Cardiac septum (tissue), 1 donor: ENCODE measurements at regions not wholly inside any gene's neighbourhood (a gene's known extent, or its start where the extent isn't known, plus 50 kb on each side); places are given as distances from the start of the nearest gene placed in this dataset.

Experiments used
- DNase-seq: peaks from one replicate; pipeline ENCODE4 v3.0.0-alpha.2; 2020; ENCODE audit warnings: low spot score
- intact Hi-C: fragments of 100-400 bp; cut with DNase I; formaldehyde crosslinking; loops from one replicate; pipeline ENCODE4 v1.14.0; 2022
- donor health status: DM: no; HTN: no; CAD: no.

GRCh38 chr20:12679447-12679846 lies 329.3 kb upstream of the SPTLC3 start:
- DNase-seq = no peak
- intact Hi-C loops = no loop called here

GRCh38 chr20:12682613-12683012 lies 326.2 kb upstream of the SPTLC3 start:
- DNase-seq = no peak
- intact Hi-C loops = no loop called here

DNA sequence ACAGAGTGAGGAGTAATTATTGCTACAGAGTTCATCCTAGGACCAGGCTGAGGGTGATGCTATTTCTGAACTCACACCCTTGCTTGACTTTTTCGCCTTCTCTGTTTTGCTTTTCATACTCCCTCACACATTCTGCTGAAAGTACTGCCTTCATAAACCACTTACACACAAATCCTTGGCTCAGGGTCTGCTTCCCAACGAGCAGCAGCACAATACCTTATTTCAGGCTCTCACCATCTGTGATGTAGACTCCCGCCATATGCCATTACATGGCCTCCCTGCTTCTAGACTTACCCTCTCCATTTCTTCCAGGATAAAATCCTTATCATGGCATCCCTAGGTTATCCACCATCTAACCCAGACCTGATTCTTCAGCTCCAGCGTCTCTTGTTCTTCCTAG lies 321.3 kb upstream of the SPTLC3 start:
- no peak for DNase-seq
- intact Hi-C loops = no loop called here

DNA sequence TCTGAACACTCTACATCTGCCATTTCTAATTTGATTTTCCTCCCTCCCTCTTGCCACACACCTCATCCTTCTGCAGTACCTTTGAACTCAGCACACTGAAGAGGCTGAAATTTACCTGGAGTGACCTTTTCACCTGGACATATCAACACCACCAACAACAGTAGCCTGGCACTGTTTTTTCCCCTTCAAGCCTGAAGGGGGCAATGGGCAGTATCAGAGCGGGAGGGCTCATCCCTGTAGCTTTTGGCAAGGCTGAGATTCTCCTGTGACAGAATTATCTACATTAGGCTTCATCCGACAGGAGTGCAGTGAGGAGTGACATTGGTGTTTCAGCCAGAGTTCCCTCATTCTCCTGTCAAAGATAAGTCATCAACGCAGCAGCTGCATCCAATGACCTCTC lies 312.8 kb upstream of the SPTLC3 start:
- intact Hi-C loops = no loop called here
- DNase-seq = no peak

DNA sequence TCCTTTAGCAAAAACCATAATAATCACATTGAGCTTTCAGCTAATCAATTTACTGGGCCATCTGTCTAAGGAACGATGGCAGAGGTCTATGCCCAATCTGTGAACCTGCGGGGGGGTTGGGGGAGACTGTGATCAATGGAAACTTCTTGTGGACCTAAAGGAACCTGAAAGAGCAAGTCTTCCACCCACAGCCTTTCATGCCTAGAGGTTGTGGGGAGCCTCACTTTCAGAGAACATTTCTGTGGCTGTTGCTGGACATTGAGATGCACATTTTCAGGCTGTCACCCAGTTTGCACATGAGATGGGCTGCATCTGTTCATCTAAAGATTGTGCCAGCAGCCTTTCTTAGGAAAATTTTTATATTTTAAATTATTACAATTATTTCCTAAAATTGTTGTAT lies 310.0 kb upstream of the SPTLC3 start:
- intact Hi-C loops = no loop called here
- DNase-seq = no peak

DNA sequence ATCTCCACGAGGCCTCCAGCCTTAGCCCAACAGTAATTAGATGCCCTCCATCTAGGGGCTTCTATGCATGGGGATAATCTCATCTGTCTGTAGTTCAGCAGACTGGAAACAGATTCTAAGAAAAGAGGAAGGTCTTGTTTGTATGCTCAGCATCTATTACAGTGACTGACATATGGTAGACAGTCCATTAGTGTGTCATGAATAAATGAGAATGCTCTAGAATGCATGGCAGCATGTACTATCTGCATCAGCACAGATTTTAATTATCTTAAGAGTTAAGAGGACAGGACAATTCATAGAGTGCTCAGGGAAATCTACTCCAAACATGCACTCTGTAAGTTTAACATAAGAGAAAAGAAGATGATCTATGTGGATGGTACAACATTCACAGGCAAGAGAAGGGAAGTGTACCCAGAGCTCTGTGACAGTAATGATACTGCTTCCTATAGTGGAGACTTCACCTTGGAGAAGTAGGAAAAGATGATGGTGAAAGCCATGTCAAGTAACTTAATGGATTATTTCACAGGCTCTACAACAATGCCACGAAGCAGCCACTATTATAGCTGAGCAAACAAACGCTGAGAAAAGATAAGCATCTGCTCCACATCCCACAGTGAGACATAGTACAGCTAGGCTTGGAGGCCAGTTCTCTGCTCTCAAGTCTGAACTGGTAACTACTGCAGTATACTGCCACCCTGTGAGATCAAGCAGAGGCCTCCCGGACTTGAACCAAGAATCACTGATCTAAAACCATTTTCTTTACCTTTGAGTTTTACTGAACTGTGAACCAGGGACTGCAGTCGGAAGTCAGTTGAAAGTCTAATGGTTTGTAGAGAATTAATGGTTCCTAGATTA lies 309.2 kb upstream of the SPTLC3 start:
- no peak for DNase-seq
- intact Hi-C loops = no loop called here

GRCh38 chr20:12700701-12701100 lies 308.1 kb upstream of the SPTLC3 start:
- no peak for DNase-seq
- intact Hi-C loops = no loop called here

- DNase-seq = no peak
- intact Hi-C loops = no loop called here
Observed at GRCh38 chr20:12702312-12702711, 306.5 kb upstream of the SPTLC3 start.

DNA sequence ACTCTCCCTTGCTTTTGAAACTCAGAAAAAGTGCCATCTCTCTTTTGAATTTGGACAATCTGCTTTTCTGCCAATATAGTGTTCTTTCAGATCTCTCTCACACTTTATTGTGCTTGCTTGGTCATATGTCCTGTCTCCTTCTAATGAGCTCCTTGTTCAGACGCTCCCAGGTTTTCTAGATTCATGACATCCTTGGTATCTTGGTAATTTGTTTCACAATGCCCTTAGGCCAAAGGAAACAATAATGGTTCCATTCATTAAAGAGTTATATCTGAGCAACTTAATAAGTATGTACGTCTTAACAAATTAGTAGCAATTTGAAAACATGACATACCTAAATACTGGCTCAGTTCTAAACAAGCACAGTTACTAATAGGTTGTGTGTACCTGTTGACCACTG lies 293.4 kb upstream of the SPTLC3 start:
- no peak for DNase-seq
- intact Hi-C loops = no loop called here

DNA sequence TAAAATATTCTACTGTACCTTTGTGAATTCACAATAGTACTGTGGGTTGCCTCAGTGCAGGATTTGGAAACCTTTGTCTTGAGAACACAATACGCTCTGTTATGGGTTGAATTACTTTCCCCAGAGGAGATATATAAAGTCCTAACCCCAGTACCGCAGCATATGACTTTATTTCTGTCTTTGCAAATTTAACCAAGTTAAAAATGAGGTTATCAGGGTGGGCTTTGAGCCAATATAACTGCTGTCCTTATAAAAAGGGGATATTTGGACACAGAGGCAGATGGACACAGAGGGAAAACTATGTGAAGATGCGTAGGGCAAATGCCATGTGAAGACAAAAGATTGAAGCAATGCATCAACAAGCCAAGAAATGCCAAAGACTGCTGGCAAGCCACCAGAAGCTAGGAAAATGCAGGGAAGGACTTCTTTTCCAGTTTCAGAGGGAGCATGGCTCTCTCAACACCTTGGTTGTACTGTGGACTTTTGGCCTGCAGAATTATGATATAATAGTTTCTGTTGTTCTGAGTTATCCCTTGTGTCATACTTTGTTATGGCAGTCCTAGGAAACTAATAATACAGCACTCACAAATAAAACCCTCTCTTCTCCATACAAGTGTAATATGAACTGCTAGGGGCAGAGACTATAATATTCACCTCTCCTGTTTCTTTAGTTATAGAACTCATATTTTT lies 292.6 kb upstream of the SPTLC3 start:
- intact Hi-C loops = no loop called here
- DNase-seq = no peak

- intact Hi-C loops = no loop called here
- DNase-seq = no peak
Observed at GRCh38 chr20:12717061-12717460, 291.7 kb upstream of the SPTLC3 start.

DNA sequence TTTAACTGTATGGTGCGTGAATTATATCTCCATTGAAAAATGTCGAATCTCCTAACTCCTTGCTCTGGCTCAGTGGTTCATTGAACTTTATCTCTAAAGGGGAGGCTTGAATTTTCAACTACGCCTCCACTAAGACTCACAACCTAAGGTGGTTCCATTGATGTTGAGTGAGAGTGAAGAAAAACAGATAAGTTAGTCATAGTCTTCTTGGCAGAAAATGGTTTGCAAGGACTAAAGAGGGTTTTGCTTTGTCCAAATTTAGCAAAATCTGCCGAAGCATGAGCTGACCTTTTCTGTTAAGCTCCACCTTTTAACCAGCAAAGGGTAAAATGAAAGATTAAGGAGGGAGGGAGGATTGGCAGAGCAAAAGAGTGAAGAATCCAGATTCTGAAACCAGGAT lies 290.2 kb upstream of the SPTLC3 start:
- no peak for DNase-seq
- intact Hi-C loops = no loop called here

DNA sequence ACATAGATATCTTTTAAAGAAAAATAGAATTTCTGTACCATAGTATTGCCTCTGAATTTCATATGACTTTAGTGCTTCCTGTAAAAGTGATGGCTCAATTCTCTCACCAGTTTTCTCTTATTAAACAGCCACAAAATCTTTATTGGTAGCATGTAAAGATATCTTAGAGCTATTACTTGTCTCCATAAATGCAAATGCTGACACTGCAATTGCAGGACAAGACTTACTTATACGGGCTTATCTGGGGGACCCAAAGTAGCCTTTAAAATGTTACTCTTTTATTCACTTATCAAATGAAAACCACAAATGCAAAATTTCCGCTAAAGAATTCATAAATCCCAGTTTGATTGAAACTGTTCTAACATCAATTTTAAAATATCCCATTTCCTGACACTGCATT lies 287.1 kb upstream of the SPTLC3 start:
- DNase-seq = no peak

GRCh38 chr20:12722091-12722490 lies 286.7 kb upstream of the SPTLC3 start:
- intact Hi-C loops = no loop called here
- DNase-seq = no peak

More for the DNA sequence above, 287.1 kb upstream of the SPTLC3 start:
- intact Hi-C loops = no loop called here

- intact Hi-C loops = no loop called here
Observed at GRCh38 chr20:12723811-12724210, 285.0 kb upstream of the SPTLC3 start.

GRCh38 chr20:12728782-12729181 lies 280.0 kb upstream of the SPTLC3 start:
- no peak for DNase-seq
- intact Hi-C loops = no loop called here

More at GRCh38 chr20:12723811-12724210, 285.0 kb upstream of the SPTLC3 start:
- no peak for DNase-seq

DNA sequence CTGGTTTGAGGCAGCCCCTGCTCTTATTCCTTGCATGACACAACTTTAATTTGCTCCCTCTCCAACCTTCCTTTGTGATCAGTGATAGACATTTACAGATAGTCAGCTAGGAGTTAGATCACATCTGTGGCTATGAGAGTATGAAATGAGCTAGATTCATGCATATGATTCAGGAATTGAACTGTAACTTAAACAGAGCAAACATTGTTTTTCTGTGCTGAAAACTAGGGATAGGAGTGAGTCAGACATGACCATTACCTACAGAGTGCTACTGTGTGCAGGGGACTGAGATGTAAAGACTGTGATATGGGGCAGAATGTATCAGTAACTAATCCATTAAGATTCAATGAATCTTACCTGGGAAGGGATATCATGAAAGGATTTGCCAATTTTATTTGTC lies 279.4 kb upstream of the SPTLC3 start:
- intact Hi-C loops = no loop called here
- no peak for DNase-seq

- DNase-seq = no peak
- intact Hi-C loops = no loop called here
Observed at GRCh38 chr20:12733811-12734210, 275.0 kb upstream of the SPTLC3 start.

GRCh38 chr20:12737497-12737896 lies 271.3 kb upstream of the SPTLC3 start:
- intact Hi-C loops = no loop called here
- DNase-seq = no peak

DNA sequence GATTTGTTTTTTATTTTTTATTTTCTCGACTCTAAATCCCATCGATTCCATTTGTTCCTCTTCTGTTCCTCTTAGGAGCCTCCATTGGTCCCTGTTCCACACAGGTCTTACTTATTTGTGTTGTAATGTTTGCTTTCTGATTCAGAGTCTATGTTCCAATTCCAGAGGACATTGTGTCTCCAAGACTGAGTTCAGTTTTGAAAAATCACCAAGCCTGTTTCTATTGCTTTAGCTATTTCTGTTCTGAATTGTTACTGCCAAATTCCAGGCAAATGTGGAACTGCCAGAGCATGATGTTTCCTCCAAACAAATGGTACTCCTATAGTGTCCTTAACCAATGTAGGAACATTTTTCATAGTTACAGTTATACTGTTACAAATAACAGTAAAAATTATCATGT lies 270.9 kb upstream of the SPTLC3 start:
- intact Hi-C loops = no loop called here

DNA sequence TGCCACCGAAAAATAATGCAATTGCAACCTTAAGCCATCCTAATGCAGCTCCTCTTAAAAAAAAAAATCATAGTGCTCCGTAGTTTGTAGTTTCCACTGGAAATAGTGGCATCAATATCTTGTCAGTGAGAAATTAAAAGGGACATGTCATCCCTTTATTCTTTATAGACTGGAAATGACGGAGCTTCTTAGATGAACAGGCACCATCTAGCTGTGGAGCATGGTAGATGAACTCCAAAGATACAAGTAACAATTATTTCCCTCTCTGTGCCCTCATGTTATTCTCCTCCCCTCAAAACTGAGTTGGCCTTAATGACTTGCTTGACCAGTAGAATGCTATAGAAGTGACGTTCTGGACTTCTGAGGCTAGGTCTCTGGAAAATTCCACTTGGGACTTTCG lies 268.1 kb upstream of the SPTLC3 start:
- no peak for DNase-seq
- intact Hi-C loops = no loop called here

More for the DNA sequence above, 270.9 kb upstream of the SPTLC3 start:
- DNase-seq = no peak
